PC-9 (cell line): ENCODE measurements at regions not wholly inside any gene's neighbourhood (a gene's known extent, or its start where the extent isn't known, plus 50 kb on each side); places are given as distances from the start of the nearest gene placed in this dataset.

Experiments used
- EZH2 ChIP-seq: fragments of 200-600 bp; sonication (generic); IDR thresholded peaks from 2 replicates; pipeline ENCODE4 v1.8.0; 2017; ENCODE audit warnings: antibody characterized with exemption, low read depth
- TF ChIP-seq, protein P1 (sequence below): fragments of 200-600 bp; sonication (generic); conservative IDR thresholded peaks from 2 replicates; pipeline ENCODE4 v1.6.1; 2017; ENCODE audit warnings: mixed run types, antibody characterized with exemption, mild to moderate bottlenecking, moderate library complexity

DNA sequence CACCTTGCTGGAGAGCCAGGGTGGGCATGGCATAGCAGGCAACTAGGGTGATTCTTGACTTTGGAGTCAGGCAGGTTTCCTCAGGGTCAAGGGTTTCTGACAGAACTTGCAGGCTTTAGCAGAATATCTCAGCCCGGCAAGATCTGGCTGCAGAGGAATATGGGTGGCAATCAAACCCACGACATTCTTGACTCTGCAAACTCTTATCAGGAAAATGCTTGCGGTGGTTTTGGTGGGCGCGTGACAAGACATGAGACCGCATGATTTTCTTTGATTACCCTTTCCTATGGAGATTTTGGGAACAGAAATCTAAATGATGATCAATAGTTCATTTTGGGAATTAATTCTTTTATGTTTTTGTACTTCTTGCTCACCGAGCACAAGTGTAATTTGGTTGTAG is 449.5 kb downstream of the VRK1 start:
- TF ChIP-seq, protein P1, sequence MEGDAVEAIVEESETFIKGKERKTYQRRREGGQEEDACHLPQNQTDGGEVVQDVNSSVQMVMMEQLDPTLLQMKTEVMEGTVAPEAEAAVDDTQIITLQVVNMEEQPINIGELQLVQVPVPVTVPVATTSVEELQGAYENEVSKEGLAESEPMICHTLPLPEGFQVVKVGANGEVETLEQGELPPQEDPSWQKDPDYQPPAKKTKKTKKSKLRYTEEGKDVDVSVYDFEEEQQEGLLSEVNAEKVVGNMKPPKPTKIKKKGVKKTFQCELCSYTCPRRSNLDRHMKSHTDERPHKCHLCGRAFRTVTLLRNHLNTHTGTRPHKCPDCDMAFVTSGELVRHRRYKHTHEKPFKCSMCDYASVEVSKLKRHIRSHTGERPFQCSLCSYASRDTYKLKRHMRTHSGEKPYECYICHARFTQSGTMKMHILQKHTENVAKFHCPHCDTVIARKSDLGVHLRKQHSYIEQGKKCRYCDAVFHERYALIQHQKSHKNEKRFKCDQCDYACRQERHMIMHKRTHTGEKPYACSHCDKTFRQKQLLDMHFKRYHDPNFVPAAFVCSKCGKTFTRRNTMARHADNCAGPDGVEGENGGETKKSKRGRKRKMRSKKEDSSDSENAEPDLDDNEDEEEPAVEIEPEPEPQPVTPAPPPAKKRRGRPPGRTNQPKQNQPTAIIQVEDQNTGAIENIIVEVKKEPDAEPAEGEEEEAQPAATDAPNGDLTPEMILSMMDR = no peak
- TF ChIP-seq EZH2 = no peak
